H1 (cell line): ENCODE measurements at regions not wholly inside any gene's neighbourhood (a gene's known extent, or its start where the extent isn't known, plus 50 kb on each side); places are given as distances from the start of the nearest gene placed in this dataset.

Experiments used
- EGR1 ChIP-seq: IDR thresholded peaks from 2 replicates; pipeline ENCODE4 v1.6.1; 2011; ENCODE audit warnings: low read depth, low read length, borderline replicate concordance
- SIX5 ChIP-seq: IDR thresholded peaks from 2 replicates; pipeline ENCODE4 v1.6.1; 2011; ENCODE audit warnings: mild to moderate bottlenecking, low read depth, low read length
- TF ChIP-seq, protein P1 (sequence below): IDR thresholded peaks from 2 replicates; pipeline ENCODE4 v1.6.1; 2011; ENCODE audit warnings: low read length, improper control_type of control experiment

DNA sequence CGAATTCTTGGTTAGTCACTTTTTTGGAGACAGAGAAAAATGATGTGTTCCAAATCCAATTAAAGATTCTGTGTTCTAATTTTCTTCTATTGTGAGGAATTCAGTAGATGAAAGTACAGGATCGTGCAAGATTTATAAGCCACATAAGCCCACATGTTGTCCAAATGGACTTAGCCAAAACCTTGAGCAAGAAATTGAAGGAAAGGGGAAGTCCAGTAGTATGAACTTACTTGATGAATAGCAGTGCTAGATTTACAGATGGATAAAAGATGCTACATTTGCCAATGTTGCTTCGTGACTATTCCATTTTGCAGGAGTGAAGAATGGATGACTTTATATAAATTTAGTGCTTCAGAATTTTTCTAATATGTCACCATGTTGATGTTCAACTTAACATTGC is 120.0 kb upstream of the ATP11B start (continued):
- TF ChIP-seq, protein P1, sequence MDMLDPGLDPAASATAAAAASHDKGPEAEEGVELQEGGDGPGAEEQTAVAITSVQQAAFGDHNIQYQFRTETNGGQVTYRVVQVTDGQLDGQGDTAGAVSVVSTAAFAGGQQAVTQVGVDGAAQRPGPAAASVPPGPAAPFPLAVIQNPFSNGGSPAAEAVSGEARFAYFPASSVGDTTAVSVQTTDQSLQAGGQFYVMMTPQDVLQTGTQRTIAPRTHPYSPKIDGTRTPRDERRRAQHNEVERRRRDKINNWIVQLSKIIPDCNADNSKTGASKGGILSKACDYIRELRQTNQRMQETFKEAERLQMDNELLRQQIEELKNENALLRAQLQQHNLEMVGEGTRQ = no peak
- TF ChIP-seq SIX5 = no peak
- TF ChIP-seq EGR1 = no peak
